Progenitor cell of endocrine pancreas (in vitro differentiated cells): ENCODE measurements at regions not wholly inside any gene's neighbourhood (a gene's known extent, or its start where the extent isn't known, plus 50 kb on each side); places are given as distances from the start of the nearest gene placed in this dataset.

ENCODE experiments used
- DNase-seq: peaks from one replicate; pipeline ENCODE4 v3.0.0; 2021; ENCODE audit warnings: low spot score; ENCODE audit not compliant: unreplicated experiment
- H3K27ac Mint-ChIP-seq: 2 replicates; pipeline ENCODE4 v1.8.0; 2021; ENCODE audit warnings: mild to moderate bottlenecking, moderate library complexity, mixed read lengths
- H3K27me3 Mint-ChIP-seq: 2 replicates; pipeline ENCODE4 v1.8.0; 2021; ENCODE audit warnings: mixed read lengths
- H3K36me3 Mint-ChIP-seq: 2 replicates; pipeline ENCODE4 v1.8.0; 2022; ENCODE audit warnings: mixed read lengths; ENCODE audit not compliant: insufficient read depth
- H3K4me1 Mint-ChIP-seq: 2 replicates; pipeline ENCODE4 v1.8.0; 2021; ENCODE audit warnings: low read depth, mixed read lengths
- H3K4me3 Mint-ChIP-seq: 2 replicates; pipeline ENCODE4 v1.8.0; 2021; ENCODE audit warnings: low read depth, mild to moderate bottlenecking, moderate library complexity, mixed read lengths
- H3K9me3 Mint-ChIP-seq: 2 replicates; pipeline ENCODE4 v1.8.0; 2021; ENCODE audit warnings: low read depth, mixed read lengths
- TF ChIP-seq, protein P1 (sequence below): fragments of 200-600 bp; sonication (generic); IDR thresholded peaks from one replicate; pipeline ENCODE4 v1.5.0; 2021; ENCODE audit warnings: antibody characterized with exemption, mild to moderate bottlenecking; ENCODE audit not compliant: unreplicated experiment

- TF ChIP-seq, protein P1, sequence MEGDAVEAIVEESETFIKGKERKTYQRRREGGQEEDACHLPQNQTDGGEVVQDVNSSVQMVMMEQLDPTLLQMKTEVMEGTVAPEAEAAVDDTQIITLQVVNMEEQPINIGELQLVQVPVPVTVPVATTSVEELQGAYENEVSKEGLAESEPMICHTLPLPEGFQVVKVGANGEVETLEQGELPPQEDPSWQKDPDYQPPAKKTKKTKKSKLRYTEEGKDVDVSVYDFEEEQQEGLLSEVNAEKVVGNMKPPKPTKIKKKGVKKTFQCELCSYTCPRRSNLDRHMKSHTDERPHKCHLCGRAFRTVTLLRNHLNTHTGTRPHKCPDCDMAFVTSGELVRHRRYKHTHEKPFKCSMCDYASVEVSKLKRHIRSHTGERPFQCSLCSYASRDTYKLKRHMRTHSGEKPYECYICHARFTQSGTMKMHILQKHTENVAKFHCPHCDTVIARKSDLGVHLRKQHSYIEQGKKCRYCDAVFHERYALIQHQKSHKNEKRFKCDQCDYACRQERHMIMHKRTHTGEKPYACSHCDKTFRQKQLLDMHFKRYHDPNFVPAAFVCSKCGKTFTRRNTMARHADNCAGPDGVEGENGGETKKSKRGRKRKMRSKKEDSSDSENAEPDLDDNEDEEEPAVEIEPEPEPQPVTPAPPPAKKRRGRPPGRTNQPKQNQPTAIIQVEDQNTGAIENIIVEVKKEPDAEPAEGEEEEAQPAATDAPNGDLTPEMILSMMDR = no peak
- Mint-ChIP-seq H3K27ac (no peak overlapping the region), H3K4me3 (no peak overlapping the region), H3K27me3 (no peaks in the 10 kb centered on the region), H3K36me3 (no peaks in the 10 kb centered on the region), H3K9me3 (peaks cover 11% of the 10 kb centered on the region), H3K4me1 (no peaks in the 10 kb centered on the region)
- DNase-seq = no peak
Observed at GRCh38 chr1:164363980-164364379, 195.0 kb upstream of the PBX1 start.

DNA sequence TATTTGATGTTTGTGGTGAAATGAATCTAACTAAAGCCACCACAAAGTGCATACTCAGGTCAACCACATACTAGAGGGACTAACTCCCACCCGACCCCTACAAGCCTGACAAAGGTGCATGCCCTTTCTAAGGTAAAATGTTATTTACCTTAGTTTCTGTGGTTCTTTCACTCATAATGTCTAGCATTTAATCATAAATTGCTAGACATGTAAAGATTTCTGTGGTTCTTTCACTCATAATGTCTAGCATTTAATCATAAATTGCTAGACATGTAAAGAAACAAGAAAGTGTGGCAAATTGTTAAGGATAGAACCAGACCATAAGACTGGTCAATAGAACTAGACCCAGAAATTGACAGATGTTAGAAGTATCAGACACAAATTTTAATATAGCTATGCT is 193.0 kb upstream of the PBX1 start:
- no peak for DNase-seq
- Mint-ChIP-seq H3K4me1 (no peaks in the 10 kb centered on the region), H3K36me3 (no peaks in the 10 kb centered on the region), H3K9me3 (peaks cover 11% of the 10 kb centered on the region), H3K27ac (no peak overlapping the region), H3K27me3 (no peaks in the 10 kb centered on the region), H3K4me3 (no peak overlapping the region)
- TF ChIP-seq, protein P1 = no peak

DNA sequence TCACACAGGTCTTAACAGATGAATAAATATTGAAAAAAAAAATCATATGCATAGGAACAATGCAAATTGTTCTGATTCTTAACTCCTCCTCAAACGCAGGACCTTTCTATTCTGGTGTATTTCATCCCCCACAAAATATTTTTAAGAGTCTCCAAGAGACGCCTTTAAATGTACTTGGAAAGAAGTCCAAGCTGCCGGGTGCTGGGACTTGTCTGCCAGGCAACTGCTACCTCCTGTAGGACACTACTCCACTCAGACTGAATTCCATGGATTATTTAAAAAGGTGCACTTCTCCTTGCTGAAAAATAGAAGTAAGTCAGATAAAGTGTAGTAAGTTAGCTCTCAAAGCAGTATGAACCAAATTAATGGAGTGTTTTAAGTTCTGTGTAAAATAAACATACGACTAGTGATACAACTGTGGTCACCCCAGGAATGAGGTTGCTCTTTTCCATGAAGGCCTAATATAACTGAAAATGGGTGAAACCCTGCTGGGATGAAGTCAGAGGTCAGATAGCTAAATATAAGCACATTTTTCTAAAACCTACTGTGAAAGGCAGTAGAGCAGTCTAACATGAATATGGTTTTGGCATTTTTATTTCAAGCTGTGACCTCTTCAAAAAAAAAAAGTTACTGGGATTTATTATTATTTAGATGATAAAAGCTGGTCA is 189.2 kb upstream of the PBX1 start:
- H3K9me3 Mint-ChIP-seq = peaks cover 11% of the 10 kb centered on the region
- H3K4me3 Mint-ChIP-seq = no peak overlapping the region
- H3K4me1 Mint-ChIP-seq = no peaks in the 10 kb centered on the region
- DNase-seq = no peak
- peaks cover 3% of the 10 kb centered on the region for H3K27me3 Mint-ChIP-seq
- no peak overlapping the region for H3K27ac Mint-ChIP-seq
- H3K36me3 Mint-ChIP-seq = no peaks in the 10 kb centered on the region
- TF ChIP-seq, protein P1 = no peak

GRCh38 chr1:164380893-164381292 is 178.1 kb upstream of the PBX1 start:
- Mint-ChIP-seq H3K27me3 (no peaks in the 10 kb centered on the region), H3K4me3 (no peak overlapping the region), H3K27ac (no peak overlapping the region), H3K9me3 (no peaks in the 10 kb centered on the region), H3K36me3 (no peaks in the 10 kb centered on the region), H3K4me1 (no peaks in the 10 kb centered on the region)
- DNase-seq = no peak
- TF ChIP-seq, protein P1 = no peak

GRCh38 chr1:164382384-164382783 is 176.6 kb upstream of the PBX1 start:
- Mint-ChIP-seq H3K4me3 (no peak overlapping the region), H3K9me3 (no peaks in the 10 kb centered on the region), H3K27me3 (no peaks in the 10 kb centered on the region), H3K36me3 (no peaks in the 10 kb centered on the region), H3K27ac (no peak overlapping the region), H3K4me1 (no peaks in the 10 kb centered on the region)
- TF ChIP-seq, protein P1 = no peak
- no peak for DNase-seq
